ENCODE measurements at regions not wholly inside any gene's neighbourhood (a gene's known extent, or its start where the extent isn't known, plus 50 kb on each side); places are given as distances from the start of the nearest gene placed in this dataset.

GRCh38 chr7:118080947-118081346, 103.0 kb upstream of the LSM8 start:
- DNase-seq, result peak; percentile 71
- Histone ChIP-seq H4K20me1 (ENCODE audit: low read length) (no peaks in the 10 kb centered on the region), H3K27me3 (ENCODE audit: low read length) (no peaks in the 10 kb centered on the region), H3K79me2 (ENCODE audit: low read length) (no peaks in the 10 kb centered on the region), H3K9ac (ENCODE audit: low read length) (no peak overlapping the region), H3K4me1 (ENCODE audit: insufficient read depth, low read length) (no peaks in the 10 kb centered on the region; the same call in 1 of the 2 replicates), H3K9me2 (replicated peaks; ENCODE audit: low read length) (0 out of 2 replicates have a peak, but pooled peaks cover 4% of the 10 kb centered on the region), H2AFZ (ENCODE audit: low read length) (no peak overlapping the region), H3K4me2 (ENCODE audit: low read length) (no peak overlapping the region), H3F3A (ENCODE audit: low read length, unreplicated experiment) (no peaks in the 10 kb centered on the region), H3K4me3 (ENCODE audit: low read length) (no peak overlapping the region), H3K27ac (ENCODE audit: low read length) (no peak overlapping the region), H3K36me3 (ENCODE audit: low read depth, low read length) (no peaks in the 10 kb centered on the region), H3K9me3 (ENCODE audit: low read length) (no peaks in the 10 kb centered on the region)
- TF ChIP-seq CTCF (conservative IDR thresholded peaks at IDR 0.05; ENCODE audit: low read depth, low read length) (no peak), EZH2phosphoT487 (IDR thresholded peaks at IDR 0.05; ENCODE audit: borderline replicate concordance, low read length) (no peak), EZH2 (IDR thresholded peaks at IDR 0.05; ENCODE audit: low read length, unreplicated experiment) (no peak)
- ATAC-seq, result peak; percentile 86
- BruUV-seq (replicated peaks), result no TSS peak
- CTCF ChIA-PET, result no interaction called here
- POLR2A ChIA-PET (ENCODE audit: unreplicated experiment), result no interaction called here
- intact Hi-C loops (cut with micrococcal nuclease), result no loop called here

DNA sequence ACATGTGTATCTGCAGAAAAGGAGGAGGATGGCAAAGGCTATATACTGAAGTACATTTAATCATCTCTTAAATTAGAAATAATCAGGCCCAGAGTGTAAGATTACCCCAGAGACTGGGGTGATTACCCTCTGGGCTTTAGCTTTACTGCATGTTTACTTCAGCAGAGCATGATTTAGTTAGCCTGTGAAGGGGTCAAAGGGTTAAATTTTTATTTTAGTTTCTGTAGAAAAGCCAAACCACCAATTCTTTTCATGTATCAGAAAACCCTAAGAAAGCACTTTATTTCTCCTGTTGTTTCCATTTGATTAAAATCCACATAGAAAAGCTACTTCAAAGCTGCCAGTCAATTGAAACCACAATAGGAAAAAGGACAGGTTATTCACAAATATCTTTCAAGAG, 101.5 kb upstream of the LSM8 start:
- no peak for TF ChIP-seq CTCF (conservative IDR thresholded peaks at IDR 0.05; ENCODE audit: low read depth, low read length)
- no peak for TF ChIP-seq EZH2phosphoT487 (IDR thresholded peaks at IDR 0.05; ENCODE audit: borderline replicate concordance, low read length)
- TF ChIP-seq EZH2 (IDR thresholded peaks at IDR 0.05; ENCODE audit: low read length, unreplicated experiment), result no peak
- Histone ChIP-seq H3K4me3 (ENCODE audit: low read length) (no peak overlapping the region), H3K27me3 (ENCODE audit: low read length) (no peaks in the 10 kb centered on the region), H3K4me2 (ENCODE audit: low read length) (no peak overlapping the region), H2AFZ (ENCODE audit: low read length) (no peak overlapping the region), H3K9me3 (ENCODE audit: low read length) (no peaks in the 10 kb centered on the region), H3K9ac (ENCODE audit: low read length) (no peak overlapping the region), H3K9me2 (replicated peaks; ENCODE audit: low read length) (0 out of 2 replicates have a peak, but pooled peaks cover 4% of the 10 kb centered on the region), H3K36me3 (ENCODE audit: low read depth, low read length) (no peaks in the 10 kb centered on the region), H4K20me1 (ENCODE audit: low read length) (no peaks in the 10 kb centered on the region), H3K4me1 (ENCODE audit: insufficient read depth, low read length) (no peaks in the 10 kb centered on the region; the same call in 1 of the 2 replicates), H3K27ac (ENCODE audit: low read length) (no peak overlapping the region), H3K79me2 (ENCODE audit: low read length) (no peaks in the 10 kb centered on the region), H3F3A (ENCODE audit: low read length, unreplicated experiment) (no peaks in the 10 kb centered on the region)
- no peak for ATAC-seq
- POLR2A ChIA-PET (ENCODE audit: unreplicated experiment), result no interaction called here
- intact Hi-C loops (cut with micrococcal nuclease), result no loop called here
- DNase-seq, result no peak
- CTCF ChIA-PET, result no interaction called here
- BruUV-seq (replicated peaks), result no TSS peak

DNA sequence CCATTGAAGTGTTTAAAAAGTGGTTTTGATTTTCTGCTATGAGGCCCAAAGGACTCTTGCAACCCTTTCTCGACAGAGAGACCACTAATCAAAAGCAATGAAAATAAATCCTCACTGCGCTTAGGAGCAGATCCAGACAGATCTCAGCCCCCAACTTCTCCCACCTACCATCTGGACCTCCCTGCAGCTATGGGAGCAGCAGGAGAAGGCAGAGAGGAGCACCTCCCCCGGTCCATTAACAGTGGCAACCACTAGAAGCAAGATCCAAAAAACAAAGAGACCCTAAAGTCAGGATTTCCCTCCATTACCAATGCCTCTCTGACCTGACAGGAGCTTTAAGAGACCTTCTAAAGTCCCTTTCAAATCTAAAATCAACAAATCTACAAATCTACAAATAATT, 99.0 kb upstream of the LSM8 start:
- no TSS peak for BruUV-seq (replicated peaks)
- Histone ChIP-seq H4K20me1 (ENCODE audit: low read length) (no peaks in the 10 kb centered on the region), H3K79me2 (ENCODE audit: low read length) (no peaks in the 10 kb centered on the region), H3K9ac (ENCODE audit: low read length) (no peak overlapping the region), H3K36me3 (ENCODE audit: low read depth, low read length) (no peaks in the 10 kb centered on the region), H3K4me3 (ENCODE audit: low read length) (no peak overlapping the region), H3K27me3 (ENCODE audit: low read length) (no peaks in the 10 kb centered on the region), H3K9me3 (ENCODE audit: low read length) (no peaks in the 10 kb centered on the region), H3K4me2 (ENCODE audit: low read length) (no peak overlapping the region), H3K27ac (ENCODE audit: low read length) (no peak overlapping the region), H3K9me2 (replicated peaks; ENCODE audit: low read length) (no peaks in the 10 kb centered on the region; the same call in 1 of the 2 replicates), H2AFZ (ENCODE audit: low read length) (no peak overlapping the region), H3K4me1 (ENCODE audit: insufficient read depth, low read length) (no peaks in the 10 kb centered on the region; the same call in 1 of the 2 replicates), H3F3A (ENCODE audit: low read length, unreplicated experiment) (no peaks in the 10 kb centered on the region)
- DNase-seq (no peak), ATAC-seq (no peak)
- CTCF ChIA-PET, result no interaction called here
- intact Hi-C loops (cut with micrococcal nuclease), result no loop called here
- POLR2A ChIA-PET (ENCODE audit: unreplicated experiment), result no interaction called here
- TF ChIP-seq EZH2 (IDR thresholded peaks at IDR 0.05; ENCODE audit: low read length, unreplicated experiment) (no peak), CTCF (conservative IDR thresholded peaks at IDR 0.05; ENCODE audit: low read depth, low read length) (no peak), EZH2phosphoT487 (IDR thresholded peaks at IDR 0.05; ENCODE audit: borderline replicate concordance, low read length) (no peak)
